ENCODE measurements at regions not wholly inside any gene's neighbourhood (a gene's known extent, or its start where the extent isn't known, plus 50 kb on each side); places are given as distances from the start of the nearest gene placed in this dataset.

DNA sequence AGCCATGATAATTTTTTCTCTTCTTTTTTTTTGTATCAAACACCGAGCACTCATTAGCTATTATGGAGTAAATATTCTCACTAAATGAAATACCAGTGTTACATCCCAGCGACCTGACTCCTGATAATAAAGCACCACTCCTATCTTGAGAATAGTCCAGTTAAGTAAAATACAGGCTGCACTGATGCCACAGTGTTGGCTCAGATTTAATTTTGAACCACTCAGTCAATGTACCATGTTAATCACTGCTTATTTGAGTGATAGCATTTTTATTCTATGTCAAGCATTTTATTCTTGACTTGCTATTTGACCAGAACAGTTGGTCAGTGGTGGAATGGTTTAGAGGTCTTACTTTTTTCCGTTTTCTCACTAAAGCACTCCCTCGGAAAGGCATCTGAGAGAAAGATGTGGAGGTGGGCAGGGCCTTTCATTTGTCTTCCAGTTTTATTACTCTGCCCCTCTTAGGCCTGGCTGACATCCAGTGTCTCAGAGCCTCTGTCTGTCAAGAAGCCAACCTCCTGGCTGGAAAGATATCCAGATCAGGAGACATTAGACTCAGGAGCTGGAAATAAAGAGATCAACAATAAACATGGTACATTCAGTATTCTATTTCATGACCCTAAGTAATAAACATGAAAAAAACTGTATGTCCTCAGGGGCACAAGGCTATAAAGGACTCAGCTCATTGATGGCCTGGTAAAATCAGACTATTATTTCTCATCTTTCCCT, 457.8 kb downstream of the EPM2A start:
- no peak overlapping the region for H3K27ac Mint-ChIP-seq
- ChIA-PET POLR2A (no interaction called here), CTCF (no interaction called here)
- H3K36me3 ChIP-seq (ENCODE audit: insufficient read depth, low read length), result no peaks in the 10 kb centered on the region
- H3K9me3 ChIP-seq (ENCODE audit: control insufficient read depth in 1 of 2, insufficient read depth in 1 of 2, low read length in 2 of 2), result peaks cover 0 to 3% of the 10 kb centered on the region in 2 experiments
- no peak overlapping the region for H3K27ac ChIP-seq (ENCODE audit: low read depth in 1 of 2, low read length in 2 of 2)
- no peaks in the 10 kb centered on the region for H3K27me3 ChIP-seq (ENCODE audit: control insufficient read depth in 1 of 2, insufficient read depth in 2 of 2, low read length in 2 of 2)
- intact Hi-C loops (cut with DNase I, micrococcal nuclease), result no loop called here
- DNase-seq (no peak), ATAC-seq (ENCODE audit: poor library complexity) (no peak)
- no peaks in the 10 kb centered on the region for H3K36me3 Mint-ChIP-seq (ENCODE audit: low read depth)
- no peak overlapping the region for H3K4me3 ChIP-seq (ENCODE audit: low read length)
- H3K4me1 ChIP-seq (ENCODE audit: insufficient read depth, low read length), result no peaks in the 10 kb centered on the region
- H3K27me3 Mint-ChIP-seq, result peaks cover 10% of the 10 kb centered on the region
- H3K4me1 Mint-ChIP-seq (ENCODE audit: low read depth), result no peaks in the 10 kb centered on the region
- H3K9me3 Mint-ChIP-seq, result no peaks in the 10 kb centered on the region
- H3K4me3 Mint-ChIP-seq, result no peak overlapping the region
- TF ChIP-seq, protein P1, sequence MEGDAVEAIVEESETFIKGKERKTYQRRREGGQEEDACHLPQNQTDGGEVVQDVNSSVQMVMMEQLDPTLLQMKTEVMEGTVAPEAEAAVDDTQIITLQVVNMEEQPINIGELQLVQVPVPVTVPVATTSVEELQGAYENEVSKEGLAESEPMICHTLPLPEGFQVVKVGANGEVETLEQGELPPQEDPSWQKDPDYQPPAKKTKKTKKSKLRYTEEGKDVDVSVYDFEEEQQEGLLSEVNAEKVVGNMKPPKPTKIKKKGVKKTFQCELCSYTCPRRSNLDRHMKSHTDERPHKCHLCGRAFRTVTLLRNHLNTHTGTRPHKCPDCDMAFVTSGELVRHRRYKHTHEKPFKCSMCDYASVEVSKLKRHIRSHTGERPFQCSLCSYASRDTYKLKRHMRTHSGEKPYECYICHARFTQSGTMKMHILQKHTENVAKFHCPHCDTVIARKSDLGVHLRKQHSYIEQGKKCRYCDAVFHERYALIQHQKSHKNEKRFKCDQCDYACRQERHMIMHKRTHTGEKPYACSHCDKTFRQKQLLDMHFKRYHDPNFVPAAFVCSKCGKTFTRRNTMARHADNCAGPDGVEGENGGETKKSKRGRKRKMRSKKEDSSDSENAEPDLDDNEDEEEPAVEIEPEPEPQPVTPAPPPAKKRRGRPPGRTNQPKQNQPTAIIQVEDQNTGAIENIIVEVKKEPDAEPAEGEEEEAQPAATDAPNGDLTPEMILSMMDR (IDR thresholded peaks at IDR 0.05), result no peak

GRCh38 chr6:145278163-145278807, 457.0 kb downstream of the EPM2A start:
- CTCF ChIA-PET, result no interaction called here
- Histone ChIP-seq H3K9me3 (ENCODE audit: control insufficient read depth in 1 of 2, insufficient read depth in 1 of 2, low read length in 2 of 2) (peaks cover 0 to 3% of the 10 kb centered on the region in 2 experiments), H3K36me3 (ENCODE audit: insufficient read depth, low read length) (no peaks in the 10 kb centered on the region), H3K4me1 (ENCODE audit: insufficient read depth, low read length) (no peaks in the 10 kb centered on the region), H3K4me3 (ENCODE audit: low read length) (no peak overlapping the region), H3K27ac (ENCODE audit: low read depth in 1 of 2, low read length in 2 of 2) (no peak overlapping the region), H3K27me3 (ENCODE audit: control insufficient read depth in 1 of 2, insufficient read depth in 2 of 2, low read length in 2 of 2) (no peaks in the 10 kb centered on the region)
- Mint-ChIP-seq H3K36me3 (ENCODE audit: low read depth) (no peaks in the 10 kb centered on the region), H3K4me1 (ENCODE audit: low read depth) (no peaks in the 10 kb centered on the region), H3K9me3 (no peaks in the 10 kb centered on the region), H3K4me3 (no peak overlapping the region), H3K27ac (no peak overlapping the region), H3K27me3 (peaks cover 10% of the 10 kb centered on the region)
- intact Hi-C loops (cut with DNase I, micrococcal nuclease), result no loop called here
- ATAC-seq (ENCODE audit: poor library complexity), result no peak
- POLR2A ChIA-PET, result no interaction called here
- TF ChIP-seq, protein P1 (IDR thresholded peaks at IDR 0.05), result no peak
- no peak for DNase-seq

DNA sequence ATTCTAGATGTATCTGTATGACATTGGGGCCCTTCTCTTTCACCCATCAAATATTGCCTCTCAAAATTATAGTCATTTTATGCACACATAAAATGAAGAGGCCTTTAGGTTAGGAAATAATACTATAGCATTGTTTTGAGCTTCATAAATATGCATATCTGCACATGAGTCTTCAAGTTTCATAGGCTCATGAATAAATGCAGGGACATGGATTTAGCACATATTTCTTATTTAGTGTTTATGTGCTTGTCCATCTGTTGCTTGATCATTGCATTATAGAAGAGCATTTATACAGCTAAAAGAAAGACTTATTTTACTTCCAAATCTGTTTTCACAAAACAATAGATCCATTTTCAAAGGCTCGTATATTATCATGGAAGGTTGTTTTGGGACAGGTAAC, 455.8 kb downstream of the EPM2A start:
- H3K27me3 ChIP-seq (ENCODE audit: control insufficient read depth in 1 of 2, insufficient read depth in 2 of 2, low read length in 2 of 2), result no peaks in the 10 kb centered on the region
- no peaks in the 10 kb centered on the region for H3K36me3 ChIP-seq (ENCODE audit: insufficient read depth, low read length)
- H3K9me3 Mint-ChIP-seq, result no peaks in the 10 kb centered on the region
- no peak for DNase-seq
- ChIA-PET CTCF (no interaction called here), POLR2A (no interaction called here)
- H3K27me3 Mint-ChIP-seq, result peaks cover 9% of the 10 kb centered on the region
- H3K4me3 Mint-ChIP-seq, result no peak overlapping the region
- TF ChIP-seq, protein P1 (IDR thresholded peaks at IDR 0.05), result no peak
- H3K9me3 ChIP-seq (ENCODE audit: control insufficient read depth in 1 of 2, insufficient read depth in 1 of 2, low read length in 2 of 2), result peaks cover 0 to 3% of the 10 kb centered on the region in 2 experiments
- H3K4me3 ChIP-seq (ENCODE audit: low read length), result no peak overlapping the region
- H3K36me3 Mint-ChIP-seq (ENCODE audit: low read depth), result no peaks in the 10 kb centered on the region
- no peak overlapping the region for H3K27ac ChIP-seq (ENCODE audit: low read depth in 1 of 2, low read length in 2 of 2)
- ATAC-seq (ENCODE audit: poor library complexity), result no peak
- intact Hi-C loops (cut with DNase I, micrococcal nuclease), result no loop called here
- no peaks in the 10 kb centered on the region for H3K4me1 ChIP-seq (ENCODE audit: insufficient read depth, low read length)
- H3K27ac Mint-ChIP-seq, result no peak overlapping the region
- H3K4me1 Mint-ChIP-seq (ENCODE audit: low read depth), result no peaks in the 10 kb centered on the region

Measured in CD4-positive, alpha-beta T cell (primary cell).